ENCODE measurements at regions not wholly inside any gene's neighbourhood (a gene's known extent, or its start where the extent isn't known, plus 50 kb on each side); places are given as distances from the start of the nearest gene placed in this dataset.

DNA sequence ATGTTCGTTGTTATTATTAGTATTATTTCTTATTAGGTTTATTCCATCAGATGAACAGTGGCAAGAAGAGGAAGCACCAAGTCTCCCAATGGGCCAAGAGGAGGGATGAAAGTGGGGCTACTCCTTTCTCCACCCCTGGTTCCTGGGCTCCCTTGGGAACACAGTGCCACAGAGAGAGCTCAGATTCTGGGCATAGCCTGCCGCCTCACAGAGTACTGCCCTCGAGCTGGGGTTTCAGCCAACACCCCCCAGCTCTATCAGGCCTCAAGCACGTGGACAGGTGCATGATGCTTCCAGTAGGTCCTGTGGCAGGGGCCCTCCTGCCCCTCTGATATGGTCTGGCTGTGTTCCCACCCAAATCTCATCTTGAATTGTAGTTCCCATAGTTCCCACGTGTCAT, 103.6 kb upstream of the RNF32 start:
- DNase-seq (ENCODE audit: low read depth): no peak
- H3K4me3 ChIP-seq (ENCODE audit: low read depth, low read length): no peak overlapping the region
- TF ChIP-seq, protein P1, sequence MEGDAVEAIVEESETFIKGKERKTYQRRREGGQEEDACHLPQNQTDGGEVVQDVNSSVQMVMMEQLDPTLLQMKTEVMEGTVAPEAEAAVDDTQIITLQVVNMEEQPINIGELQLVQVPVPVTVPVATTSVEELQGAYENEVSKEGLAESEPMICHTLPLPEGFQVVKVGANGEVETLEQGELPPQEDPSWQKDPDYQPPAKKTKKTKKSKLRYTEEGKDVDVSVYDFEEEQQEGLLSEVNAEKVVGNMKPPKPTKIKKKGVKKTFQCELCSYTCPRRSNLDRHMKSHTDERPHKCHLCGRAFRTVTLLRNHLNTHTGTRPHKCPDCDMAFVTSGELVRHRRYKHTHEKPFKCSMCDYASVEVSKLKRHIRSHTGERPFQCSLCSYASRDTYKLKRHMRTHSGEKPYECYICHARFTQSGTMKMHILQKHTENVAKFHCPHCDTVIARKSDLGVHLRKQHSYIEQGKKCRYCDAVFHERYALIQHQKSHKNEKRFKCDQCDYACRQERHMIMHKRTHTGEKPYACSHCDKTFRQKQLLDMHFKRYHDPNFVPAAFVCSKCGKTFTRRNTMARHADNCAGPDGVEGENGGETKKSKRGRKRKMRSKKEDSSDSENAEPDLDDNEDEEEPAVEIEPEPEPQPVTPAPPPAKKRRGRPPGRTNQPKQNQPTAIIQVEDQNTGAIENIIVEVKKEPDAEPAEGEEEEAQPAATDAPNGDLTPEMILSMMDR (IDR thresholded peaks at IDR 0.05; ENCODE audit: insufficient read depth, low read depth, low read length): no peak

DNA sequence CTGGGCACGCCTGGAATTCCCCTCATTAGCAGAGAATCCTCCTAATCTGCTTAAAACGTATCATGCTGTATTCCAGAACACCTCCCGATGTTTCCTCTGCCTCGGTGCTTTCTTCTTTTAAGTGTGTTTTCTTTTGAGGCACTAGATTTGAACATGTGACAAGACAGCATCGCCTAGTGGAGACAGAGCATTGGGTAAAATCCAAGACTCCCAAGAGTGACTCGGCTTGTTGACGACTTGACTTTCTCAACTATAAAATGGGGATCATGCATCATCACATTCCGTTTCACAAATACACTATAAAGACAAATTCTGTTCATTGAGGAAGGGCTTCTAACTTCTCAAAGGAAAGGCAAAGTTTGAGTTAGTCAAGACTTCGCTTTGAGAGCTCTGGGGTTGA, 105.6 kb upstream of the RNF32 start:
- TF ChIP-seq, protein P1 (IDR thresholded peaks at IDR 0.05; ENCODE audit: insufficient read depth, low read depth, low read length): no peak
- no peak for DNase-seq (ENCODE audit: low read depth)

DNA sequence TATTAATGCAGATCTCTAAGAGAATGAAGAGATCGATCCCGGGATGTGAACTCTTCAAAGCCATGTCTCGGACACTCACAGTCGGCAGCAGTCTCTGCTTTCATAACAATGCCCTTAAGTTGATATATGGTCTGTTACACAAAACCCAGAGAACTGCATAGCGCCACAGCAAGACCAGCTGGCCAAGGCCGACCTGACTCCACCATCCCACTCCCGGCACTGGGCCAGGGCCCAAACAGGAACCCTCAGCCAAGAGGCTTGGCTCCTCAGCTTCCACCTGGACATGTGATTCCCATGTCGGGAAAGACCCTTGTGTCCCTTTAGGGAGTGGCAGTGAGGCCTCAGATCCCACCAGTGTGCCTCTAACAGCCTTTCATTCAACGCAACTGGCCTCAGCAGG, 106.6 kb upstream of the RNF32 start:
- TF ChIP-seq, protein P1 (IDR thresholded peaks at IDR 0.05; ENCODE audit: insufficient read depth, low read depth, low read length): no peak
- no peak overlapping the region for H3K4me3 ChIP-seq (ENCODE audit: low read depth, low read length)
- no peak for DNase-seq (ENCODE audit: low read depth)

More for the DNA sequence above, 105.6 kb upstream of the RNF32 start:
- no peak overlapping the region for H3K4me3 ChIP-seq (ENCODE audit: low read depth, low read length)

DNA sequence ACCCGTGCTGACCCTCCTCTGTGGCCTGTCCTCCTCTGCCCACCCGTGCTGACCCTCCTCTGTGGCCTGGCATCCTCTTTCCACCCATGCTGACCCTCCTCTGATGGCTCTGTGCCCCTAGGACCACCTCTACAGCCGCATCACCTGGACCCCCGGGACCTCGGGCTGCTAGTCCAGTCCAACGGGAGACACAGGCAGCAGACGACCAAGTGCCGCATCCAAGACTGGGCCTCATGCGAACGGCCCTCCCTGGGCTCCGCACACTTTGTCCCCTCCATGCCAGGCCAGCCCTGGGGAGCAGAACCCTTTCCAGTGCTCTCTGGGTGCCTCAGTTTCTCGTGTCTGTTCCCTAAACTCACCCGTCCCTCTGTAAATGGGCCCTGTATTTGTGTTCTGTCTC, 107.2 kb upstream of the RNF32 start:
- no peak for DNase-seq (ENCODE audit: low read depth)
- TF ChIP-seq, protein P1 (IDR thresholded peaks at IDR 0.05; ENCODE audit: insufficient read depth, low read depth, low read length): no peak
- H3K4me3 ChIP-seq (ENCODE audit: low read depth, low read length): no peak overlapping the region

DNA sequence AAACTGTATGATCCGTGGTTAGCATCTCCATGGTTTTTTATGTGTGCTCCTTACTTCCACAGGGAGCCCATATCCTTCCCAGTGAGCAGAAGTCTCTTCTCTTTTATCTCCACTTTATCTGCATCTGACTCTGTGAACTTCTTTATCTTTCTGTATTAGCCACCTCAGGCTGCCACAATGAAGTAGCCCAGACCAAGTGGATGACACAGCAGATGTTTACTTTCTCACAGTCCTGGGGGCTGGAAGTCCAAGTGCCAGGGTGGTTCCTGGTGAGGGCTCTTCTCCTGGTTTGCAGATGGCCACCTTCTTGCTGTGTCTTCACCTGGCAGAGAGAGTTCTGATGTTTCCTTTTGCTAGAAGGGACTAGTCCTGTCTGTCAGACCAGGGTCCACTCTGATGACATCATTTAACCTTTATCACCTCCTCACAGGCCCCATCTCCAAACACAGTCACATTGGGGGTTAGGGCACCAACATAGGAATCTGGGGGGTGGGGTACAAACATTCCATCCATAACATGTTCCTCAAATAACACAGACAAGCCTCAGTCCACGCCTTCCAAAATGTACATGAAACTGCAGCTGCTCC, 108.5 kb upstream of the RNF32 start:
- TF ChIP-seq, protein P1 (IDR thresholded peaks at IDR 0.05; ENCODE audit: insufficient read depth, low read depth, low read length): no peak
- H3K4me3 ChIP-seq (ENCODE audit: low read depth, low read length): no peak overlapping the region
- DNase-seq (ENCODE audit: low read depth): no peak

DNA sequence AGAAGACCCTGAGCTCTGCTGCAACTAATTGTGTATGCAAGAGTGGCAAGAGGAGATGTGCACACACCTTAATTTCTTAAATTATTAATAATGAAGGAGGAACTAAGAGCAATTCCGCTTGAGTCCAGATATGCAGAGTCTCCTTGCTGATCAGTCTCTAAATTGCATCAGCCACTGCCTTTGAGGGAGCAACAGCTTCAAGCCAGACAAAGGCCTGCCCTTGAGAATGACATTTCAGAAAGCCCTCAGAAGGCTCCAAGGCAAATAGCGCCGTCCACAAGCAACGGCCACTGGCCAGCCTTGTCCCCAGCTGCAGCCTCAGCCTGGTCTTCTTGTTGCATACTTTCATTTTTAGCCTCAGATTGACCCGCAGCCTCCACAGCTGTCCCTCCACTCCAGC, 110.6 kb upstream of the RNF32 start:
- H3K4me3 ChIP-seq (ENCODE audit: low read depth, low read length): no peak overlapping the region
- TF ChIP-seq, protein P1 (IDR thresholded peaks at IDR 0.05; ENCODE audit: insufficient read depth, low read depth, low read length): no peak
- no peak for DNase-seq (ENCODE audit: low read depth)

DNA sequence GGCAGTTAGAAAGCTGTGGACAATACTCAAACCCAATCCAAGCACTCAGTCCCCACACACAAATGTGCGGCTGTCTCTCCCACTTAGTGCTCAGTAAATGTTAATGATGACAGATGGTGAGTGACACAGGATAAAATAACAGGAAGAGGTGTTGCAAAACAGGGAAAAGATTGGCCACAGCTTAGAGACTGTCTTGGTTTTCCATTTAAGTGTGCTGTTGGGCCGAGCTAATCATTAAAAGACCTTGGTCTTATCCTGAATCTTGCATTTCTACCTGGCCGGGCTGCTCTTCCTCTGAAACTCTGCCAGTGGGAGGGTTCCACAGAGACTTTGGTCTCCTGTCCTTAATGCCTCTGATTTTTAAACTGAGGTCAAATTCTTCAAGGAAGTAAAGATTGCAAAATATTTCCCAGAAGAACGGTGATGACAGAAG, 113.1 kb upstream of the RNF32 start:
- TF ChIP-seq, protein P1 (IDR thresholded peaks at IDR 0.05; ENCODE audit: insufficient read depth, low read depth, low read length): no peak
- no peak for DNase-seq (ENCODE audit: low read depth)
- no peak overlapping the region for H3K4me3 ChIP-seq (ENCODE audit: low read depth, low read length)
